ENCODE measurements at regions not wholly inside any gene's neighbourhood (a gene's known extent, or its start where the extent isn't known, plus 50 kb on each side); places are given as distances from the start of the nearest gene placed in this dataset.

DNA sequence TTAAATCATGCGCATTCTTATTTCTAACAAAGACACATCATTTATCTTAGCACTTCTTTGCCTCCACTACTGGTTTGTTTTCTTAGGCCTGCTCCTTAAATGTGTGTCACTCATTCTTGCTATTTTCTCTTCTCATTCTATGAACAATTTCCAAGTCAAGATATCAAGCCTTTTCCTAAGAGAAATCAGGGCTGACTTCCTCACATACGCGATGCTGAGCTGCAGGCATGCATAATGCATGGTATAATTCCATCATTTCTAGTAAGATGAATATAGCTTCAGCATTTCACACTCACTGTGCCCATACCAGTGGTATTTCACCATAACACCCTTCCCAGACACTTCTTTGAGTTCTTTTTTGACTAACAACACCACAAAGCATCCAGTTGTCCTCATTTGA lies 838.9 kb upstream of the DDX18 start:
- TF ChIP-seq, protein P1, sequence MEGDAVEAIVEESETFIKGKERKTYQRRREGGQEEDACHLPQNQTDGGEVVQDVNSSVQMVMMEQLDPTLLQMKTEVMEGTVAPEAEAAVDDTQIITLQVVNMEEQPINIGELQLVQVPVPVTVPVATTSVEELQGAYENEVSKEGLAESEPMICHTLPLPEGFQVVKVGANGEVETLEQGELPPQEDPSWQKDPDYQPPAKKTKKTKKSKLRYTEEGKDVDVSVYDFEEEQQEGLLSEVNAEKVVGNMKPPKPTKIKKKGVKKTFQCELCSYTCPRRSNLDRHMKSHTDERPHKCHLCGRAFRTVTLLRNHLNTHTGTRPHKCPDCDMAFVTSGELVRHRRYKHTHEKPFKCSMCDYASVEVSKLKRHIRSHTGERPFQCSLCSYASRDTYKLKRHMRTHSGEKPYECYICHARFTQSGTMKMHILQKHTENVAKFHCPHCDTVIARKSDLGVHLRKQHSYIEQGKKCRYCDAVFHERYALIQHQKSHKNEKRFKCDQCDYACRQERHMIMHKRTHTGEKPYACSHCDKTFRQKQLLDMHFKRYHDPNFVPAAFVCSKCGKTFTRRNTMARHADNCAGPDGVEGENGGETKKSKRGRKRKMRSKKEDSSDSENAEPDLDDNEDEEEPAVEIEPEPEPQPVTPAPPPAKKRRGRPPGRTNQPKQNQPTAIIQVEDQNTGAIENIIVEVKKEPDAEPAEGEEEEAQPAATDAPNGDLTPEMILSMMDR (IDR thresholded peaks at IDR 0.05; ENCODE audit: extremely low read depth in 1 of 2, insufficient read depth in 1 of 2, low read depth in 1 of 2, low read length in 2 of 2) = no peak
- TF ChIP-seq MYC (IDR thresholded peaks at IDR 0.05; ENCODE audit: low read depth, low read length) (no peak), MAX (IDR thresholded peaks at IDR 0.05; ENCODE audit: insufficient read depth, insufficient read length) (no peak)
